ENCODE measurements at regions not wholly inside any gene's neighbourhood (a gene's known extent, or its start where the extent isn't known, plus 50 kb on each side); places are given as distances from the start of the nearest gene placed in this dataset.

DNA sequence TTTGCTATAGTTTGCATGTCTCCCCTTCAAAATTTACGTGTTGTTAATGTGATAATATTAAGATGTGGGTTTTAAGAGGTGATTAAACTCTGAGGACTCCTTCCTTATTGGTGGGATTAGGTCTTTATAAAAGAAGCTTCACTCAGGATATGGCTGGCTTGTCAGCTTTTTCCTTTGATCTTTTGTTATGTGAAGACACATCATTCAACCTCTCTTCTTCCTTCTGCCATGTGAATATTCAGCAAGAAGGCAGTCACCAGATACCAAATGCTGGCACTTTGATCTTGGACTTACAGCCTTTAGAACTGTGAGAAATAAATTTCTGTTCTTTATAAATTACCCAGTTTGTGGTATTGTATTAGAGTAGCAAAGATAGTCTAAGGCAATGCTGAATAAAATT lies 855.9 kb upstream of the CDH10 start:
- TF ChIP-seq POLR2AphosphoS5 (IDR thresholded peaks at IDR 0.05; ENCODE audit: borderline replicate concordance, low read depth, low read length), result no peak
- TF ChIP-seq EZH2 (IDR thresholded peaks at IDR 0.05), result no peak

Measured in SK-N-MC (cell line).